HG02642 (cell line): ENCODE measurements at regions not wholly inside any gene's neighbourhood (a gene's known extent, or its start where the extent isn't known, plus 50 kb on each side); places are given as distances from the start of the nearest gene placed in this dataset.
"Not testable (repeated sequence)": the region's sequence is repeated elsewhere in the genome, so short reads cannot be mapped to it uniquely, and the experiment has no call there.

ENCODE experiments used
- ATAC-seq: cut with Tn5 transposase; IDR thresholded peaks from one replicate; pipeline ENCODE4 v1.9.1; 2021; ENCODE audit warnings: mild to moderate bottlenecking; ENCODE audit not compliant: unreplicated experiment, poor library complexity

DNA sequence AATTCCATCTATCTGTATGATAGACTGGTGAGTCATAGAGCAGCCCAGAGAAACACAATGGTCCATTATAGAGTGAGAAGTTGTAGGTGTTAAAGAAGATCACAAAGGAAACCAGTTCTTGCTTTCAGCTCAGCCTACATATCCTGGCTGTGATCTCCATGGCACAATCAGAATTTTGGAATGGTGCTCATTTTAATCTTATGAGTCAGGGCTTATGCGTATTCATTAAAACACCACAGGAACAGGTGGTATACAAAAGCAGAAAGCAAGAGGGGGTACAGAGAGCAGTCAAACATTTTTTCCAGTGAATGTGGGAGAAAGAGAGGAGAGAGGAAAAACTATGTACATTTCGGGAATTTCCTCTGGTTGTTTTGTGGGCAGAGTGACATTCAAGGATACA is 126.9 kb downstream of the MFAP3L start:
- no peak for ATAC-seq

DNA sequence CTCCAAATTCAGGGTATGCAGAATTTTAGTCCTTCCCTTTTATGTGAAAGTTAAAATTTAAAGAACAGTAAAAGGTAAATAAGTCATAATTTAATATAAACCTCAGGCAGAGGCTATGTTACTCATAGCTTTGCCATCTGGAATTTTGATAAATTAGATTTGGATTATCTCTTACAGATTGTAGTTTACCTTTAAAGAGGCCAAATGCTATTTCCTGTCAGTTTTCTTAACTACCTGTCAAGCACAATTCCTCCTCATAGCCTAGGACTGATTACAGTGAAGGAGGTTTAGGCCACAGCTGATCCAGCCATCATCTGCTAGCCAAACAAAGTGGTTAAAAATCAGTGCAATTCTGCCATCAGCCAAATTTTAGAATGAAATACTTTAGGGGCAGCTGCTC is 128.1 kb downstream of the MFAP3L start:
- no peak for ATAC-seq

DNA sequence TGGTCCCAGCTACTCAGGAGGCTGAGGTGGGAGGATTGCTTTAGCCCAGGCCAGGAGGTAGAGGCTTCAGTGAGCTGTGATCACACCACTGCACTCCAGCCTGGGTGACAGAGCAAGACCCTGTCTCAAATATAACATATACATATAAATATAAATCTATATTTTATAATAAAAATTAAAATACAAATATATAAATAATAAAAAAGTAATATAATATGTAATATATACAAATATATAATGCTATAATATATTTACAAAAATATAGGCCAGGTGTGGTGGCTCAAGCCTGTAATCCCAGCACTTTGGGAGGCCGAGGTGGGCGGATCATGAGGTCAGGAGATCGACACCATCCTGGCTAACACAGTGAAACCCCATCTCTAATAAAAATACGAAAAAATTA is 131.4 kb downstream of the MFAP3L start:
- not testable (repeated sequence) for ATAC-seq

DNA sequence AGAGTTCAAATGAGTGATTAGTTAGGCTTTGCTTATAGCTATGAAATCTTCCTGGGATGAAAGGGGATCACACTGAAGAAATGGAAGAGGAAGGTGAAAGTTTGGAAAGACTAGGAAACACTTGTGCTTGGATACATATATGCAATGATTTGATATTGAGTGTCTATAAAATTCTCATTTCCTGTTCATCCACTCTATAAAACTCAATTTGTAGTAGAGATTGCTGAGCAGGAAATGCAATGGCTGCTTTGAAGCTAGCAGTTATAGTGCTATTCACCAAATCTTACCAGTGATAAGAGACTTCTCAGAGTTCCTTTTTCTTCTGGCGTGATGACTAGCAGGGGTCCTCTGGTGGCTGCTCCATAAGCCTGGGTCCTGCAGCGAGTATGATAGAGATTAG is 128.1 kb upstream of the HPF1 start:
- no peak for ATAC-seq

DNA sequence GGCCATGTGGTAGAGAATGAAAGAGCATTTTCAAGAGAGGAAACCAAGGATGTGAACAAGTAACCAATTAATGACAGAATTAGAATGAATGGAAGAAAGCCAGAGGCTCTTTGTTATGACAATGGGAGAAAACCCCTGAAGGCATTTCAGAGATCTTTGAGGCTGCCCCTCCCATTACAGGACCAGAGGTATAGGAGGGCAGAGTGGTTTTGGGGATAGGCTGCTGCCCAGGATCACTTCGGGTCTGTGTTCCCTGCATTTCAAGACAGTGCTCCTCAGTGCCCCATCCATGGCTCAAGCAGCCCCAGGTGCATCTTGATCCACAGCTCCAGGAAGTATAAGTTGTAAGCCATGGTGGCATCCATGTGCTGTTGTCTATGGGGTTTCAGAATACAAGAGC is 124.0 kb upstream of the HPF1 start:
- no peak for ATAC-seq

DNA sequence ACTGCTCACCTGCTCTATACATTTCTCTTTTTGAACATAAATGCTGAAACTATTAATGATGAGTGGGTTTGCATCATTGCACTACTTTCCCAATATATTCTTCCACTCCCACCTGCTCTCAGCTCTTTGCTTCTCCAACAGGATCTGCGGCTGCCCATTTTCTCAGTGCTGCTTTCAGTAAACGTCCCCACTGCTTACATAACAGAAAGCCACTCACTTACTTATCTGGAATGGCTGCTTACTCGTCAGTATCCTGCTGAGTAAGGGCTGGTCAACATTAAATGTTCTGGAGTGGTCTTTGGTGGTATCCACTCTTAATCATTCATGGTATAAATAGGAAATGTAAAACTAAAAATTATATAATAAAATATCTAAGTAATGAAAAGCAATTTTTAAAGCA is 112.8 kb upstream of the HPF1 start:
- ATAC-seq, result no peak

DNA sequence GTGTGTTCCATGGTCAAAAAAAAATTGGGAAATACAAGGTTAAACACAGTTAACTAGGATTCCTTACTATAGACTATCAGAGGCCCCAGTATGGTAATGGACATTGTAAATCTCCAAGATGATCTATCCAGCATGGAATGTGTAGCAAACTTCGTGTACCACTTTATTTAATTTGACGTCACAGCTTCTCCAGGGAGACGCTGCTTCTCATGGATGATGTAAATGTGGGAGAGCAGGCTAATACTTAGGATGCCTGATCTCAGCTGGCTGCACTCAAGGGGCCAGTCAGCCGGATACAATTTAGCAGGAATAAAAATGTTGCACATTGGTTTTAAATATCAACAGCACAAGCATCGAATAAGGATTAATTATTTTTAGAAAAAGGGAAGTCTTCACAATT is 111.7 kb upstream of the HPF1 start:
- no peak for ATAC-seq

DNA sequence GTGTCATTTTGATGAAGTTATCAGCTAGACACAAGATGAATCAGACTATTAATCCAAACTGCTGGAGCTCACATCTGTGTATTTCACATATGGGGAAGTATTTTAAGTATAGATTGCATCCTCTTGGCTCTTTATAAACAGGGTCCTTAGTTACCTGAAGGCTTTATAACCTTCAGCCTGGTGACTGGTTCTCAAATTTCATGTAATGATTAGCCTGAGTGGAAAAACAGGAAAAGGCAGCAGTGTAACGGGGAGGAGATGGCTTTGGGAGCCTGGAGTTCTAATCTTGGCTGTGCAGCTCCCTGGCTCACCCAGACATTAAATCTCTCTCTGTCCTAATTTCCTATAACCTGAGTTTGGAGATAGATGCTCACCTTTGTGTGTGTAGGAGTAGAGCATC is 103.8 kb upstream of the HPF1 start:
- ATAC-seq, result no peak

DNA sequence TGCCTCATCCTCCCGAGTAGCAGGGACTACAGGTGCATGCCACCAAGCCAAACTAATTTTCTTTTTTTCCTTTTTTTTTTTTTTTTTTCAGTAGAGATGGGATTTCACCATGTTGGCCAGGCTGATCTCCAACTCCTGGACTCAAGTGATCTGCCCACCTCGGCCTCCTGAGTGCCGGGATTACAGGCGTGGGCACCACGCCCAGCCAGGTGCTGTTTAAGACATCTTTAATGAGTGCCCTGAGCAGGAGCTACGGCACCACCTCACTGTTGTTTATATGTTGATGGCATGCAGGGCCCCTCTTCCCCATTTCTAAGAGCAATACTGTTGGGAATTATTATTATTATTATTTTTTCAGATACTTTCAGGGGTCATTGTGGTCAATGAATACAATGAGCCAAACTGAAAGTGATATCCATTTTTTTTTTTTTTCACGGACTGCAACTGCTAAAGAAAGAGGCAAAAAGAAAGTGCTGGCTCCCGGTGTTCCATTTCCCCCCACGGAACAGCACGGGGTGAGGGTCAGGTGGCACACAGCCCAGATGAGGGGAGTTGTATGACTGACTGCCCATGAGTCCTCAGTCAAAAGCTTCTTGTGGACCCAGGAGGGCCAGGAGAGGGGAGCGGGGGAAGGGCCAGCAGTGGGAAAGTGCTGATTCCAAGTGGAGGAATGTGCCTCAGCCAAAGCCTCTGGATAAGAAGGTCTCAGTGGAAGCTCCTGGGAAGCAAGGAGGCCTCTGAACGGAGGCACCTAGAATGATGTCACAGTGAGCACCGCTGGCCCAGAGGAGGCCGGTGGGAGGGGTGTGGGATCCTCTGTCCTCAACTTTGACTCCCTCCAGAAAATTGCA is 101.8 kb upstream of the HPF1 start:
- ATAC-seq, result no peak

DNA sequence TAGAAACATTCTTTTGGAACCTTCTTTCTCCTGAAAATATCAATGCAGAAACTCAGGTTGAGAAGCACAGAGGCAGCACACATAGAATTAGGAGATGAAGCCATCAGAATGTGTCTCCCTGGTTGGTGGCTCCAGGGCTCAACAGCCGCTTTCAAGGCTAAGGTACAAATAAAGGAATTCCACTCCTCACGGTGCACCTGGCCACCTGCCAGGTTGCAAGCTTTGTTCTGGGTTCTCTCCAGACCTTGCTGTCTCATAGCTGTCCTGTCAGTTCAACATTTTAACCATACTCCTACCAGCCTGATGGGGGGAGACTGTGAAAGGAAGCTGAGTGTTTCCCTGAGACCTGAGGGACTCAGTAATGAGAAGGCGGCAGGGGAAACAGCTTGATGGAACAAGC is 96.3 kb upstream of the HPF1 start:
- no peak for ATAC-seq

DNA sequence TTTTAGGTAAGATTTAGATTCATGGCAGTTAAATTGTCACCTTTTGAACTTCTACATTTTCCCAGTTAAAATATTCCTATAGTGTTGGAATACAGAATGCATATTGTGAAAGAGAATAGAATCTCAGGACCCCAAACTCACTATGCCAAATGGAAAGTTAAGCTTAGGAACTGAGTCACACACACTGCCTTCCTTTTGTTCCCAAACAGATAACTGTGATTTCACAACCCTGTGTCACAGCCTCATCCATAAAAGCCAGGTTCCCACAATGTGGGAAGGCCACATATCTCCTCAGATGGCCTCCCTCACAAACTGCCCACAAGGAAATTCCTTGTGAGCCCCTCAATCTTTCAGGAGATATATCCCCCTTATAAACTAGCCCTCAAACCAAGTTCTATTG is 94.7 kb upstream of the HPF1 start:
- no peak for ATAC-seq

DNA sequence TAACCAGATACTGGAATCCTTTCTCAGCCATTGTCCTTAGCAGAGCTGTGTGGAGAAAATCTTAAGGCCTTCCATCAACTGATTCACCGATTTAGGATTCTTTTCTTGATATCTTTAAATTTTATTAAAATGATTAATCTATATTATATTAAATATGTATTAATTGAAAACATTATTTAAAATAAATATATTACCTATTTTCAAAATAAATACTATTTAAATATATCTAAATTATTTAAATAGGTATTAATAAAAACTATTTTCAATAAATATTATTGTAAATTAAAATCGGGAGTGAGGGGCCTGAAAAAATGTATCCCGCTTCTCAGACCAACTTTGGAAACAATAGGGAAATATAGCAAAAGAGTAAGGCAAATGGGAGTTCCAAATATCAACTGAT is 94.0 kb upstream of the HPF1 start:
- ATAC-seq, result no peak

DNA sequence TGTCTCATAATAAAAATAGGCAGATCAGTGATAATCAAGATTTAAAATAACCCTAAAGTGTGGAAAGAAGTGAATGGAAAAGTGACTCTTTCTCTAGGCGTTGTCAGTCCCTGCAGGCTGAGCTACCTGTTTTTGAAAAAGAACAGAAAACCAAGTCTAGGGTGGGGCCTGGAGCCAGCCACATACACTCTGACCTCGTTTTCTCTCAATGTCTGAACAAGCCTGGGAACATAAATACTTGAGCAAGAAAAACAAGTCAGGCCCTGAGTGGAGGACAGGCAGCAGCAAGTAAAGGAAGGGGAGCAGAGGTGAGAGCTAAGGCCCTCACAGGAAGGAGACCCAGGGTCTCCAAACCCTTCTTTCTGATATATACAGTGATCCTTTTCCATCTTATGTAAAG is 91.7 kb upstream of the HPF1 start:
- no peak for ATAC-seq

DNA sequence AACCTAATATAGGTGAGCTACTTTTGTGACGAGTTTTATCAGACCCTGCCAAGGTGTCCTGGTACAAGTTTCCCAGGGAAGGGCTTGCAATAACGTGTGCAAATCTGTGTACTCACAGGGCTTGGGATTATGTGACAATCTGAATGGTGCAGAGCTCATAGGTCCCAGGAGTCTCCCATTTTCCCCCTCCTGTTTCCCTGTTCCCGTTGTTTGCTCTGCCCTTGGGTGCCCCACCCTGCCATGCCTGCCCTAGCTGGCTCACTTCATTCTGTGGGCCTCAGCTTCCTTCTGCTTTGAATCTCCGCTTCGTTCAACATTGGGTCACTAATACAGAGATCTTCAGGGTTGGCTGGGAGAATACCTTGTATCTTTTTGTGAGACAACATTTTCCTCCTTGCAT is 90.3 kb upstream of the HPF1 start:
- no peak for ATAC-seq

DNA sequence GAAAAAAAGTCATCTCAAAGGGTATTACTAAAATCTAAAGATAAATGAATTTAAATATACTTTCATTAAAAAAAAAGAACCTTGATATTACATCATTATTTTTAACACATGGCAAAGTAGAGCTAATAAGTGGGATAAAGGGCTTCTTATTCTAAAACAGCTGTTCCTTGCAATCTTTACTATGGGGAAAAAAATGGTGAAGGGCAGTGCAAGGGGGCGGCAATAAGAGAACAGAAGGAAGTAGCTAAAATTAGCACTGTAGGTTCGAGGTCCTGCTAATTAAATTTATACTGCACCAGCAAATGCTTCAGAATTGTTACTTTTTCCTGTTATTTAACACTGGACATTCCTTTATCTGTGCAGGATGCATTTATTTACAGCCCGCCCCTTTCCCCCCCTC is 89.4 kb upstream of the HPF1 start:
- ATAC-seq, result no peak

DNA sequence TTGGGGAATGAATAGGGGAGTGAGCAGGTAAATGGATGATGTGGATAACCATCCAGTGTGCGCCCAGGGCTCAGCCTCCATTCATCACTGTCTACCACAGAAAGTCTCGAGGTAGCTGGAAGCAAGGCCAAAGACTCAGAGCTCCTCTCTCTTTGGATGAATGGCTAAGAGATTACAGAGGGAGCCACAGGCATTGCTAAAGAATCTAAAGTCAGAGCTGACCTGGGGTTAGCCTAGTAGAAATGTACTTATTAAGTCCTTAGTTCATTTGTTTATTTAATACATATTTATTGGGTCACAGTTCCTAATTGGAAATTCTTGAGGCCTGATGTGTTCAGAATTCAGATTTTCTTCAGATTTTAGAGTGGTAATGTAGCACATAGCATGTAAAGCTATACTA is 88.7 kb upstream of the HPF1 start:
- no peak for ATAC-seq

DNA sequence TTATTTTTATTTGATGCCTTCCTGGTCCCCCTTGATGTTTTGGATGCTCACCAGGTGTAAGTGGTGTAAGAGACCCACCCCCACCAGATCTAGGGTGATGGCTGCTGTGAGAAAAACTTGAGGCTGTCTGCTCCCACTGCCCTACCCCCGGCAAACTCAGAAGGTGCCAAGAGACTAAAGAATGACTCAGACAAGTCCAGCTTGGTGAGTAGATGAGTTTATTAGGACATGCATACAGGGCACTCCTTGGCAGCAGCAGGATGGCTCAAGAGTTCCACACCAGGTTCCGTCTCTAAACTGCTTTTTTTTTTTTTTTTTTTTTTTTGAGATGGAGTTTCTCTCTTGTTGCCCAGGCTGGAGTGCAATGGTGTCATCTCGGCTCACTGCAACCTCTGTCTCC is 84.0 kb upstream of the HPF1 start:
- ATAC-seq, result no peak

DNA sequence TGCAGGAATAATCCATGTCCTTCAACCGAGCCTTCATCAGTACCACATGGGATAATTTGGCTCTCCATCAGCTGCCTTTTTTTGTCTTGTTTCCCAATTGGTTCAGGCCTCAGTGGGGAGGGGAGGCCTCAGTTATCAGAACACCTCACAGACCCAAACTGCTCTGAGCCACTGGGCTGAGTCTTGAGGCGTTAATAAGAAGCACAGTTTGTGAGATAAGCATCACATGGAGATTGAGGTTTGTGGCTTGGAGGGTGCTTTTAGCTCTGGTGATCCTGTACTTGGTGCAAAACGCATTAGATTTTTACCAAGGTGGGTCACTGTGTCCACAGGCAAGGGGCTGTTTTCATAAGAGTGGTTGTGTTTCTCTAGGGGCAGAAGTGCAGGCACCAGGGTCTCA is 82.8 kb upstream of the HPF1 start:
- no peak for ATAC-seq

DNA sequence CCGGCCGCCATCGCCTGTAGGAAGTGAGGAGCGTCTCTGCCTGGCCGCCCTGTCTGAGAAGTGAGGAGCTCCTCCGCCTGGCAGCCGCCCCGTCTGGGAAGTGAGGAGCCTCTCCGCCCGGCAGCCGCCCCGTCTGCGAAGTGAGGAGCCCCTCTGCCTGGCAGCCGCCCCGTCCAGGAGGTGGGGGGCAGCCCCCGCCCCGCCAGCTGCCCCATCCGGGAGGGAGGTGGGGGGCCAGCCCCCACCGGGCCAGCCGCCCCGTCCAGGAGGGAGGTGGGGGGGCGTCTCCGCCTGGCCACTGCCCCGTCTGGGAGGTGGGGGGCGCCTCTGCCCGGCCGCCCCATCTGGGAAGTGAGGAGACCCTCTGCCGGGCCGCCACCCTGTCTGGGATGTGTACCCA is 70.6 kb upstream of the HPF1 start:
- ATAC-seq, result not testable (repeated sequence)

DNA sequence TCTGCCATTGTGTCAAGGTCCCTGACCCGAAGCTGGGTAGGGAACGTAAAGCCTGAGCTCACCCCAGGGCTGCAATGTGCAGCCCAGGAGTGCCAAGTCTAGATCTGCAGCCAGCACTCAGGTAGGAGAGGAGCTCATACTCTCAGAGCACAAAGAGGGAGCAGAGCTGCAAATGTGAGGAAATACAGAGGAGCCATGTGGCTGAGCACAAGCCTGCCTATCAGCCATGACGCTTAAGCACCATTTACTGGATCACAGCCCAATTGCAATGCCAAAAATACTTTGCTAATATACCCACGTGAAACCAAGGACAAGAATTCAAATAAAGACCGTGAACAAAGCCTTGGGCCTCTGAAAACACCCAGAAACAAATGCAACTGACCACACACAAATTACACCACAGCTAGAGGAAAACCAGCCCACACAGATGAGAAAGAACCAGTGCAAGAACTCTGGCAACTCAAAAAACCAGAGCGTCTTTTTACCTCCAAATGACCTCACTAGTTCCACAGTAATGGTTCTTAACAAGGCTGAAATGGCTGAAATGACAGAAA is 69.0 kb upstream of the HPF1 start:
- no peak for ATAC-seq

DNA sequence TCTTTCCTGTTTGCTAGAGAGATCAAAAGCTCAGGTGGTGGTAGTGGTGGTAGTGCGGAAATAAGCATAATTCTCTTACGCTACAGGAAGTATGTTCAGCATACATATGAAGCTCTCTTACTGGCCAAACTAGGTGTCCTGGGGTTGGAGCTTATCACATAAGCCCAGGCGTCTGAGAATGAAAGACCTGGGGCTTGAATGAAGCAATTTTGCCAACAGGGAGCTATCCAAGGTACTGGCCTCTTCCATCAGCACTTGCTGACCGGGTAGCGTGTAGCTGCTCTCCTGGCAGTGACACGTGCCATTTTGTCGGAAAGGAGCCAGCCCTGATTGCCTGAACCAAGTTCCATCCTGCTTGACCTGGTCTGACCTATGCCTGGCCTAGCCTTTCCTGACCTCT is 65.9 kb upstream of the HPF1 start:
- no peak for ATAC-seq

DNA sequence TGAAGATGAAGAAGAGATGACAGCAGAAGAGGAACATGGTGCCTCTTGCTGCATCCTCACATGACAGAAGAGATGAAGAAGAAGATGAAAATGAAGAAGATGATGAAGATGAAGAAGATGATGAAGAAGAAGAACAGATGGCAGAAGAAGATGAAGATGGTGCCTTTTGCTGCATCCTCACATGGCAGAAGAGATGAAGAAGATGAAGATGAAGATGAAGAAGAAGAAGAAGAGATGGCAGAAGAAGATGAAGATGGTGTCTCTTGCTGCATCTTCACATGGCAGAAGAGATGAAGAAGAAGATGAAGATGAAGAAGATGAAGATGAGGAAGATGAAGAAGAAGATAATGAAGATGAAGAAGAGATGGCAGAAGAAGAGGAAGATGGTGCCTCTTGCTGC is 63.7 kb upstream of the HPF1 start:
- no peak for ATAC-seq
